HG03520 (cell line): ENCODE measurements at regions not wholly inside any gene's neighbourhood (a gene's known extent, or its start where the extent isn't known, plus 50 kb on each side); places are given as distances from the start of the nearest gene placed in this dataset.
"Not testable (repeated sequence)": the region's sequence is repeated elsewhere in the genome, so short reads cannot be mapped to it uniquely, and the experiment has no call there.

ENCODE experiments used
- ATAC-seq: cut with Tn5 transposase; IDR thresholded peaks from one replicate; pipeline ENCODE4 v1.9.1; 2021; ENCODE audit warnings: mild to moderate bottlenecking, moderate library complexity; ENCODE audit not compliant: unreplicated experiment

GRCh38 chr12:131634037-131634436 is 76.9 kb upstream of the SFSWAP start:
- no peak for ATAC-seq

- ATAC-seq = not testable (repeated sequence)
Measured at GRCh38 chr12:131635012-131635411, 75.9 kb upstream of the SFSWAP start.

GRCh38 chr12:131635491-131636122 is 75.3 kb upstream of the SFSWAP start:
- ATAC-seq = no peak

GRCh38 chr12:131636266-131636665 is 74.6 kb upstream of the SFSWAP start:
- no peak for ATAC-seq

GRCh38 chr12:131636940-131637750 is 73.7 kb upstream of the SFSWAP start:
- ATAC-seq = no peak

- no peak for ATAC-seq
Measured at GRCh38 chr12:131637986-131638385, 72.9 kb upstream of the SFSWAP start.

GRCh38 chr12:131639270-131639940 is 71.5 kb upstream of the SFSWAP start:
- no peak for ATAC-seq

- ATAC-seq = no peak
Measured at GRCh38 chr12:131640525-131640924, 70.4 kb upstream of the SFSWAP start.

- no peak for ATAC-seq
Measured at GRCh38 chr12:131641315-131641714, 69.6 kb upstream of the SFSWAP start.

GRCh38 chr12:131642101-131642540 is 68.8 kb upstream of the SFSWAP start:
- ATAC-seq = peak; percentile 54

- no peak for ATAC-seq
Measured at GRCh38 chr12:131642771-131643170, 68.1 kb upstream of the SFSWAP start.

- no peak for ATAC-seq
Measured at GRCh38 chr12:131643631-131644452, 67.0 kb upstream of the SFSWAP start.

- no peak for ATAC-seq
Measured at GRCh38 chr12:131644481-131644880, 66.4 kb upstream of the SFSWAP start.

- not testable (repeated sequence) for ATAC-seq
Measured at GRCh38 chr12:131644917-131645316, 66.0 kb upstream of the SFSWAP start.

GRCh38 chr12:131645557-131645956 is 65.3 kb upstream of the SFSWAP start:
- not testable (repeated sequence) for ATAC-seq

- ATAC-seq = not testable (repeated sequence)
Measured at GRCh38 chr12:131646444-131646843, 64.4 kb upstream of the SFSWAP start.

- ATAC-seq = no peak
Measured at GRCh38 chr12:131647667-131648066, 63.2 kb upstream of the SFSWAP start.

GRCh38 chr12:131655469-131656174 is 55.3 kb upstream of the SFSWAP start:
- not testable (repeated sequence) for ATAC-seq

GRCh38 chr12:131656796-131657195 is 54.1 kb upstream of the SFSWAP start:
- ATAC-seq = not testable (repeated sequence)

- not testable (repeated sequence) for ATAC-seq
Measured at GRCh38 chr12:131658605-131659004, 52.3 kb upstream of the SFSWAP start.
